GM12892 (cell line): ENCODE measurements at regions not wholly inside any gene's neighbourhood (a gene's known extent, or its start where the extent isn't known, plus 50 kb on each side); places are given as distances from the start of the nearest gene placed in this dataset.

Experiments
- POLR2A ChIP-seq: IDR thresholded peaks from 2 replicates; pipeline ENCODE4 v1.6.1; 2011; ENCODE audit warnings: low read depth, low read length, control low read depth
- POLR2AphosphoS5 ChIP-seq: IDR thresholded peaks from 2 replicates; pipeline ENCODE4 v1.6.1; 2011; ENCODE audit warnings: low read depth, low read length, control low read depth
- TAF1 ChIP-seq: IDR thresholded peaks from 2 replicates; pipeline ENCODE4 v1.6.1; 2011; ENCODE audit warnings: low read depth, mild to moderate bottlenecking, control low read depth, low read length, borderline replicate concordance

DNA sequence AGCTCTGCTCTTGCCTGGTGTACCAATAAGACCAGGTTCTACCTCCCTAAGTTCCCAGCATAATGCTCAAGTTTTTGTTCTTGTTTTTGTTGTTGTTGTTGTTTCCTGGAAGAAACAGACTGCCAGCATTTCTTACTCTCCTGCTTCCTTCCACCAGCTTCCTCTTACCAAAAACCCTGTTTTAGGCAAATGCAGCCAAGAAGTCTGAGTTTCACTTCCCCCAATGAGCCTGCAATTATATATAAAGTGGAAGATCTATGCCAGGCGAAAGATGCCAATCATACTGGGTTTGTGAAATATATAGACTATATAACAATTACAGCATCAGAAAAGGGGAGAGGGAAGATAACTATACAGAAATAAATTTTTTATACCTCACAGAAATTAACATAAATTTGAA lies 931.5 kb upstream of the FAT3 start:
- TF ChIP-seq POLR2A (no peak), POLR2AphosphoS5 (no peak), TAF1 (no peak)
